ENCODE measurements at regions not wholly inside any gene's neighbourhood (a gene's known extent, or its start where the extent isn't known, plus 50 kb on each side); places are given as distances from the start of the nearest gene placed in this dataset.

- FAIRE-seq (no peak), DNase-seq (no peak)
- Histone ChIP-seq H3K27ac (ENCODE audit: low read depth in 1 of 3, low read length in 2 of 3) (no peak overlapping the region), H3K36me3 (ENCODE audit: control insufficient read depth in 3 of 3, insufficient read depth in 2 of 3, low read depth in 1 of 3, low read length in 3 of 3) (no peaks in the 10 kb centered on the region), H3K9me3 (ENCODE audit: control insufficient read depth in 2 of 2, insufficient read depth in 1 of 2, low read depth in 1 of 2, low read length in 1 of 2) (peaks cover 0 to 8% of the 10 kb centered on the region in 2 donors), H3K4me1 (ENCODE audit: control insufficient read depth in 3 of 3, insufficient read depth in 2 of 3, low read depth in 1 of 3, low read length in 2 of 3) (no peaks in the 10 kb centered on the region), H3K4me3 (ENCODE audit: low read depth in 1 of 3, low read length in 3 of 3) (no peak overlapping the region), H3K27me3 (ENCODE audit: control insufficient read depth in 3 of 3, insufficient read depth in 3 of 3, low read length in 3 of 3) (no peaks in the 10 kb centered on the region)
- WGBS, 3 donors: 87 to 92% (median 88%) methylated on average over 1 of the region's 1 CpG
Measured at GRCh38 chr2:48183276-48183675, 131.2 kb upstream of the FOXN2 start.

GRCh38 chr2:48183991-48184390, 130.5 kb upstream of the FOXN2 start:
- FAIRE-seq: no peak
- no peak overlapping the region for H3K27ac ChIP-seq (ENCODE audit: low read depth in 1 of 3, low read length in 2 of 3)
- no peak for DNase-seq
- H3K27me3 ChIP-seq (ENCODE audit: control insufficient read depth in 3 of 3, insufficient read depth in 3 of 3, low read length in 3 of 3): no peaks in the 10 kb centered on the region
- H3K4me1 ChIP-seq (ENCODE audit: control insufficient read depth in 3 of 3, insufficient read depth in 2 of 3, low read depth in 1 of 3, low read length in 2 of 3): no peaks in the 10 kb centered on the region
- peaks cover 0 to under 1% of the 10 kb centered on the region in 2 donors for H3K9me3 ChIP-seq (ENCODE audit: control insufficient read depth in 2 of 2, insufficient read depth in 1 of 2, low read depth in 1 of 2, low read length in 1 of 2)
- no peak overlapping the region for H3K4me3 ChIP-seq (ENCODE audit: low read depth in 1 of 3, low read length in 3 of 3)
- H3K36me3 ChIP-seq (ENCODE audit: control insufficient read depth in 3 of 3, insufficient read depth in 2 of 3, low read depth in 1 of 3, low read length in 3 of 3): no peaks in the 10 kb centered on the region

- H3K36me3 ChIP-seq (ENCODE audit: control insufficient read depth in 3 of 3, insufficient read depth in 2 of 3, low read depth in 1 of 3, low read length in 3 of 3): no peaks in the 10 kb centered on the region
- H3K9me3 ChIP-seq (ENCODE audit: control insufficient read depth in 2 of 2, insufficient read depth in 1 of 2, low read depth in 1 of 2, low read length in 1 of 2): no peaks in the 10 kb centered on the region
- no peak overlapping the region for H3K4me3 ChIP-seq (ENCODE audit: low read depth in 1 of 3, low read length in 3 of 3)
- no peak for DNase-seq
- H3K27me3 ChIP-seq (ENCODE audit: control insufficient read depth in 3 of 3, insufficient read depth in 3 of 3, low read length in 3 of 3): no peaks in the 10 kb centered on the region
- 96 to 99% (median 97%) methylated on average over 1 of the region's 1 CpG for WGBS, 3 donors
- no peak for FAIRE-seq
- H3K4me1 ChIP-seq (ENCODE audit: control insufficient read depth in 3 of 3, insufficient read depth in 2 of 3, low read depth in 1 of 3, low read length in 2 of 3): no peaks in the 10 kb centered on the region
- H3K27ac ChIP-seq (ENCODE audit: low read depth in 1 of 3, low read length in 2 of 3): no peak overlapping the region
Measured at GRCh38 chr2:48187503-48187902, 127.0 kb upstream of the FOXN2 start.

- DNase-seq (no peak), FAIRE-seq (no peak)
- no peaks in the 10 kb centered on the region for H3K27me3 ChIP-seq (ENCODE audit: control insufficient read depth in 3 of 3, insufficient read depth in 3 of 3, low read length in 3 of 3)
- no peak overlapping the region for H3K4me3 ChIP-seq (ENCODE audit: low read depth in 1 of 3, low read length in 3 of 3)
- no peaks in the 10 kb centered on the region for H3K4me1 ChIP-seq (ENCODE audit: control insufficient read depth in 3 of 3, insufficient read depth in 2 of 3, low read depth in 1 of 3, low read length in 2 of 3)
- WGBS, 3 donors: 78 to 80% (median 80%) methylated on average over 4 of the region's 4 CpGs
- H3K27ac ChIP-seq (ENCODE audit: low read depth in 1 of 3, low read length in 2 of 3): no peak overlapping the region
- no peaks in the 10 kb centered on the region for H3K36me3 ChIP-seq (ENCODE audit: control insufficient read depth in 3 of 3, insufficient read depth in 2 of 3, low read depth in 1 of 3, low read length in 3 of 3)
- no peaks in the 10 kb centered on the region for H3K9me3 ChIP-seq (ENCODE audit: control insufficient read depth in 2 of 2, insufficient read depth in 1 of 2, low read depth in 1 of 2, low read length in 1 of 2)
Measured at GRCh38 chr2:48189552-48190228, 124.8 kb upstream of the FOXN2 start.

- Histone ChIP-seq H3K4me1 (ENCODE audit: control insufficient read depth in 3 of 3, insufficient read depth in 2 of 3, low read depth in 1 of 3, low read length in 2 of 3) (no peaks in the 10 kb centered on the region), H3K36me3 (ENCODE audit: control insufficient read depth in 3 of 3, insufficient read depth in 2 of 3, low read depth in 1 of 3, low read length in 3 of 3) (no peaks in the 10 kb centered on the region), H3K27me3 (ENCODE audit: control insufficient read depth in 3 of 3, insufficient read depth in 3 of 3, low read length in 3 of 3) (no peaks in the 10 kb centered on the region), H3K4me3 (ENCODE audit: low read depth in 1 of 3, low read length in 3 of 3) (no peak overlapping the region), H3K9me3 (ENCODE audit: control insufficient read depth in 2 of 2, insufficient read depth in 1 of 2, low read depth in 1 of 2, low read length in 1 of 2) (no peaks in the 10 kb centered on the region), H3K27ac (ENCODE audit: low read depth in 1 of 3, low read length in 2 of 3) (no peak overlapping the region)
- FAIRE-seq (no peak), DNase-seq (no peak)
- 95 to 97% (median 97%) methylated on average over 2 of the region's 2 CpGs for WGBS, 3 donors
Measured at GRCh38 chr2:48190230-48190629, 124.3 kb upstream of the FOXN2 start.

- 55 to 58% (median 56%) methylated on average over 1 of the region's 1 CpG for WGBS, 3 donors
- FAIRE-seq: no peak
- no peak overlapping the region for H3K4me3 ChIP-seq (ENCODE audit: low read depth in 1 of 3, low read length in 3 of 3)
Measured at GRCh38 chr2:48194641-48195040, 119.8 kb upstream of the FOXN2 start.

GRCh38 chr2:48195169-48195568, 119.3 kb upstream of the FOXN2 start:
- FAIRE-seq (no peak), DNase-seq (no peak)
- H3K27me3 ChIP-seq (ENCODE audit: control insufficient read depth in 3 of 3, insufficient read depth in 3 of 3, low read length in 3 of 3): no peaks in the 10 kb centered on the region
- H3K4me3 ChIP-seq (ENCODE audit: low read depth in 1 of 3, low read length in 3 of 3): no peak overlapping the region
- peaks cover 0 to 3% (median 0%) of the 10 kb centered on the region in 3 donors for H3K4me1 ChIP-seq (ENCODE audit: control insufficient read depth in 3 of 3, insufficient read depth in 2 of 3, low read depth in 1 of 3, low read length in 2 of 3)
- no peak overlapping the region for H3K27ac ChIP-seq (ENCODE audit: low read depth in 1 of 3, low read length in 2 of 3)
- no peaks in the 10 kb centered on the region for H3K9me3 ChIP-seq (ENCODE audit: control insufficient read depth in 2 of 2, insufficient read depth in 1 of 2, low read depth in 1 of 2, low read length in 1 of 2)
- 83 to 90% (median 86%) methylated on average over 3 of the region's 3 CpGs for WGBS, 3 donors
- H3K36me3 ChIP-seq (ENCODE audit: control insufficient read depth in 3 of 3, insufficient read depth in 2 of 3, low read depth in 1 of 3, low read length in 3 of 3): no peaks in the 10 kb centered on the region

More at GRCh38 chr2:48194641-48195040, 119.8 kb upstream of the FOXN2 start:
- Histone ChIP-seq H3K9me3 (ENCODE audit: control insufficient read depth in 2 of 2, insufficient read depth in 1 of 2, low read depth in 1 of 2, low read length in 1 of 2) (no peaks in the 10 kb centered on the region), H3K27me3 (ENCODE audit: control insufficient read depth in 3 of 3, insufficient read depth in 3 of 3, low read length in 3 of 3) (no peaks in the 10 kb centered on the region), H3K27ac (ENCODE audit: low read depth in 1 of 3, low read length in 2 of 3) (no peak overlapping the region), H3K36me3 (ENCODE audit: control insufficient read depth in 3 of 3, insufficient read depth in 2 of 3, low read depth in 1 of 3, low read length in 3 of 3) (no peaks in the 10 kb centered on the region), H3K4me1 (ENCODE audit: control insufficient read depth in 3 of 3, insufficient read depth in 2 of 3, low read depth in 1 of 3, low read length in 2 of 3) (peaks cover 0 to 3% (median 0%) of the 10 kb centered on the region in 3 donors)
- no peak for DNase-seq

GRCh38 chr2:48197618-48198017, 116.9 kb upstream of the FOXN2 start:
- Histone ChIP-seq H3K36me3 (ENCODE audit: control insufficient read depth in 3 of 3, insufficient read depth in 2 of 3, low read depth in 1 of 3, low read length in 3 of 3) (no peaks in the 10 kb centered on the region), H3K27ac (ENCODE audit: low read depth in 1 of 3, low read length in 2 of 3) (no peak overlapping the region), H3K4me3 (ENCODE audit: low read depth in 1 of 3, low read length in 3 of 3) (no peak overlapping the region), H3K27me3 (ENCODE audit: control insufficient read depth in 3 of 3, insufficient read depth in 3 of 3, low read length in 3 of 3) (no peaks in the 10 kb centered on the region), H3K9me3 (ENCODE audit: control insufficient read depth in 2 of 2, insufficient read depth in 1 of 2, low read depth in 1 of 2, low read length in 1 of 2) (no peaks in the 10 kb centered on the region), H3K4me1 (ENCODE audit: control insufficient read depth in 3 of 3, insufficient read depth in 2 of 3, low read depth in 1 of 3, low read length in 2 of 3) (peaks cover 0 to 3% (median 0%) of the 10 kb centered on the region in 3 donors)
- DNase-seq (no peak), FAIRE-seq (no peak)
- 5 to 67% (median 52%) methylated on average over 1 of the region's 1 CpG for WGBS, 3 donors

- Histone ChIP-seq H3K36me3 (ENCODE audit: control insufficient read depth in 3 of 3, insufficient read depth in 2 of 3, low read depth in 1 of 3, low read length in 3 of 3) (no peaks in the 10 kb centered on the region), H3K27me3 (ENCODE audit: control insufficient read depth in 3 of 3, insufficient read depth in 3 of 3, low read length in 3 of 3) (no peaks in the 10 kb centered on the region), H3K4me1 (ENCODE audit: control insufficient read depth in 3 of 3, insufficient read depth in 2 of 3, low read depth in 1 of 3, low read length in 2 of 3) (peaks cover 0 to 3% (median 0%) of the 10 kb centered on the region in 3 donors), H3K27ac (ENCODE audit: low read depth in 1 of 3, low read length in 2 of 3) (no peak overlapping the region), H3K9me3 (ENCODE audit: control insufficient read depth in 2 of 2, insufficient read depth in 1 of 2, low read depth in 1 of 2, low read length in 1 of 2) (no peaks in the 10 kb centered on the region), H3K4me3 (ENCODE audit: low read depth in 1 of 3, low read length in 3 of 3) (no peak overlapping the region)
- WGBS, 3 donors: 91 to 100% (median 93%) methylated on average over 1 of the region's 1 CpG
- DNase-seq (no peak), FAIRE-seq (no peak)
Measured at GRCh38 chr2:48198371-48198770, 116.1 kb upstream of the FOXN2 start.
